HEK293 (cell line): ENCODE measurements at regions not wholly inside any gene's neighbourhood (a gene's known extent, or its start where the extent isn't known, plus 50 kb on each side); places are given as distances from the start of the nearest gene placed in this dataset.
"Not testable (repeated sequence)": the region's sequence is repeated elsewhere in the genome, so short reads cannot be mapped to it uniquely, and the experiment has no call there.

Source experiments
- CTCF ChIA-PET: fragments of 350-600 bp; formaldehyde crosslinking; extraction: SDS; loops from one replicate; lab custom pipeline; 2021; ENCODE audit warnings: antibody characterized with exemption; lab: Yijun Ruan, JAX
- POLR2A ChIA-PET: fragments of 300-600 bp; formaldehyde crosslinking; extraction: SDS; loops from one replicate; lab custom pipeline; 2020; ENCODE audit warnings: antibody characterized with exemption, inconsistent platforms; lab: Yijun Ruan, JAX
- H3K27ac ChIP-seq: fragments of 200-500 bp; sonication (Bioruptor generic); 2 replicates; pipeline ENCODE4 v1.5.1; 2014; ENCODE audit warnings: low read depth, low read length, control low read depth, inconsistent platforms; ENCODE audit errors: extremely low read depth
- H3K36me3 ChIP-seq, 2 experiments: fragments of 200-500 bp in 1 of 2; sonication (Bioruptor generic) in 1 of 2; 1 replicate in 1 of 2; 2 replicates in 1 of 2; pipeline ENCODE4 v1.5.1; 2014 to 2017; ENCODE audit warnings: inconsistent platforms in 2 of 2, low read length in 2 of 2; ENCODE audit not compliant: control insufficient read depth in 2 of 2, insufficient read depth in 1 of 2
- H3K4me1 ChIP-seq: fragments of 200-500 bp; sonication (Bioruptor generic); 2 replicates; pipeline ENCODE4 v1.5.1; 2014; ENCODE audit warnings: mild to moderate bottlenecking, low read length, inconsistent platforms; ENCODE audit not compliant: control insufficient read depth, insufficient read depth
- H3K4me3 ChIP-seq: 2 replicates; pipeline ENCODE4 v1.5.1; 2011; ENCODE audit warnings: low read depth, mild to moderate bottlenecking, control low read depth, low read length, moderate library complexity
- H3K9me3 ChIP-seq: fragments of 200-500 bp; sonication (Bioruptor generic); 2 replicates; pipeline ENCODE4 v1.5.1; 2014; ENCODE audit warnings: low read depth, low read length, inconsistent platforms; ENCODE audit not compliant: control insufficient read depth, insufficient read depth
- EGR2 ChIP-seq: fragments of 450-650 bp; formaldehyde crosslinking; IDR thresholded peaks from 2 replicates; pipeline ENCODE4 v1.5.1; 2016; ENCODE audit warnings: low read depth, missing biosample characterization, missing genetic modification characterization
- IKZF3 ChIP-seq: fragments of 450-650 bp; IDR thresholded peaks from 2 replicates; pipeline ENCODE4 v1.5.0; 2018; ENCODE audit warnings: missing biosample characterization, mild to moderate bottlenecking, missing genetic modification characterization, moderate library complexity
- KLF1 ChIP-seq: fragments of 450-650 bp; formaldehyde crosslinking; IDR thresholded peaks from 2 replicates; pipeline ENCODE4 v1.5.1; 2016; ENCODE audit warnings: missing biosample characterization, missing genetic modification characterization
- TCF7L2 ChIP-seq: IDR thresholded peaks from 2 replicates; pipeline ENCODE4 v1.6.1; 2011; ENCODE audit warnings: low read depth, mild to moderate bottlenecking, inconsistent platforms, low read length, moderate library complexity, borderline replicate concordance
- ZIC2 ChIP-seq: fragments of 450-650 bp; formaldehyde crosslinking; IDR thresholded peaks from 2 replicates; pipeline ENCODE4 v1.5.1; 2016; ENCODE audit warnings: missing biosample characterization, missing genetic modification characterization
- ZNF121 ChIP-seq: fragments of 450-650 bp; formaldehyde crosslinking; IDR thresholded peaks from 2 replicates; pipeline ENCODE4 v1.5.1; 2016; ENCODE audit warnings: missing biosample characterization, missing genetic modification characterization
- ZNF140 ChIP-seq: fragments of 450-650 bp; formaldehyde crosslinking; IDR thresholded peaks from 2 replicates; pipeline ENCODE4 v1.5.1; 2016; ENCODE audit warnings: missing biosample characterization, missing genetic modification characterization
- ZNF24 ChIP-seq: fragments of 450-650 bp; formaldehyde crosslinking; IDR thresholded peaks from 2 replicates; pipeline ENCODE4 v1.5.1; 2016; ENCODE audit warnings: missing biosample characterization, missing genetic modification characterization
- ZNF266 ChIP-seq: fragments of 450-650 bp; formaldehyde crosslinking; IDR thresholded peaks from 2 replicates; pipeline ENCODE4 v1.5.1; 2016; ENCODE audit warnings: missing biosample characterization, missing genetic modification characterization, low read depth
- ZNF394 ChIP-seq: fragments of 450-650 bp; formaldehyde crosslinking; IDR thresholded peaks from 2 replicates; pipeline ENCODE4 v1.5.1; 2016; ENCODE audit warnings: missing biosample characterization, missing genetic modification characterization, mild to moderate bottlenecking, moderate library complexity, borderline replicate concordance
- ZNF416 ChIP-seq: fragments of 450-650 bp; formaldehyde crosslinking; IDR thresholded peaks from 2 replicates; pipeline ENCODE4 v1.5.1; 2016; ENCODE audit warnings: missing biosample characterization, missing genetic modification characterization
- ZNF426 ChIP-seq: fragments of 450-650 bp; formaldehyde crosslinking; IDR thresholded peaks from 2 replicates; pipeline ENCODE4 v1.5.1; 2017; ENCODE audit warnings: missing biosample characterization, missing genetic modification characterization, mild to moderate bottlenecking, inconsistent platforms, moderate library complexity
- ZNF433 ChIP-seq: fragments of 450-650 bp; formaldehyde crosslinking; IDR thresholded peaks from 2 replicates; pipeline ENCODE4 v1.5.1; 2016; ENCODE audit warnings: missing biosample characterization, missing genetic modification characterization, low read depth
- ZNF473 ChIP-seq: fragments of 450-650 bp; formaldehyde crosslinking; IDR thresholded peaks from 2 replicates; pipeline ENCODE4 v1.5.1; 2017; ENCODE audit warnings: missing biosample characterization, missing genetic modification characterization
- ZNF555 ChIP-seq: fragments of 450-650 bp; formaldehyde crosslinking; conservative IDR thresholded peaks from 2 replicates; pipeline ENCODE4 v1.5.1; 2017; ENCODE audit warnings: missing biosample characterization, mild to moderate bottlenecking, missing genetic modification characterization, inconsistent platforms
- ZNF571 ChIP-seq: fragments of 450-650 bp; formaldehyde crosslinking; IDR thresholded peaks from 2 replicates; pipeline ENCODE4 v1.5.0; 2017; ENCODE audit warnings: missing biosample characterization, missing genetic modification characterization
- ZNF623 ChIP-seq: fragments of 450-650 bp; formaldehyde crosslinking; IDR thresholded peaks from 2 replicates; pipeline ENCODE4 v1.5.1; 2016; ENCODE audit warnings: missing biosample characterization, missing genetic modification characterization
- ZNF624 ChIP-seq: fragments of 450-650 bp; formaldehyde crosslinking; IDR thresholded peaks from 2 replicates; pipeline ENCODE4 v1.5.1; 2017; ENCODE audit warnings: missing biosample characterization, missing genetic modification characterization
- ZNF626 ChIP-seq: fragments of 450-650 bp; sonication (Bioruptor Pico); formaldehyde crosslinking; IDR thresholded peaks from 2 replicates; pipeline ENCODE4 v1.5.1; 2018; ENCODE audit warnings: missing biosample characterization, missing genetic modification characterization, inconsistent platforms
- ZNF707 ChIP-seq: fragments of 450-650 bp; formaldehyde crosslinking; IDR thresholded peaks from 2 replicates; pipeline ENCODE4 v1.5.1; 2016; ENCODE audit warnings: missing biosample characterization, missing genetic modification characterization
- TF ChIP-seq, protein P1 (sequence below): fragments of 450-650 bp; formaldehyde crosslinking; IDR thresholded peaks from 2 replicates; pipeline ENCODE4 v1.5.1; 2016; ENCODE audit warnings: missing biosample characterization, missing genetic modification characterization
- TF ChIP-seq, protein P2 (sequence below): fragments of 450-650 bp; formaldehyde crosslinking; IDR thresholded peaks from 2 replicates; pipeline ENCODE4 v1.5.0; 2017; ENCODE audit warnings: missing biosample characterization, missing genetic modification characterization, borderline replicate concordance
- TF ChIP-seq, protein P3 (sequence below): fragments of 450-650 bp; IDR thresholded peaks from 2 replicates; pipeline ENCODE4 v1.5.1; 2018; ENCODE audit warnings: missing biosample characterization, mild to moderate bottlenecking, missing genetic modification characterization
- TF ChIP-seq, protein P4 (sequence below): fragments of 450-650 bp; formaldehyde crosslinking; IDR thresholded peaks from 2 replicates; pipeline ENCODE4 v1.5.1; 2016; ENCODE audit warnings: missing biosample characterization, missing genetic modification characterization

DNA sequence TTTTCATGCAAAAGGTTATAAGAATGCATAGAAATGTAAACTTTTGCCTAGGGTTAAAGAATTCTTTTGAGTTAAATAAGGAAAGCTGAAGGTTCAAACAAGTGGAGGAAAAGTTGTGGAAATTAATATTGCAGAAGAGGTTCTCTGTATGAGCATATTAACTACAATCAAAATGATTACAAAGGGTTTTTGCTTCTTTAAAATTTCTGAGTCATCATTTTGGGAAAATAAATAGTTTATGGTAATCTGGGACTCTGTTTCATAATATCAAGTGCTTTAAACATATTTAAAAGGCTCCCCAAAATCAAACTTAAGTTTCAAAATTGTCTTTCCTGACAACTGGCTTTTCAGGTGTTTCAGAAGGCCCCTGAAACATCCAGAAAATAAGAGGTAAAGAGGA is 415.7 kb downstream of the ZNF804A start:
- ChIA-PET POLR2A (no interaction called here), CTCF (no interaction called here)
- no peak for TF ChIP-seq ZNF707 (tag by site-specific recombination)
- TF ChIP-seq, protein P1, sequence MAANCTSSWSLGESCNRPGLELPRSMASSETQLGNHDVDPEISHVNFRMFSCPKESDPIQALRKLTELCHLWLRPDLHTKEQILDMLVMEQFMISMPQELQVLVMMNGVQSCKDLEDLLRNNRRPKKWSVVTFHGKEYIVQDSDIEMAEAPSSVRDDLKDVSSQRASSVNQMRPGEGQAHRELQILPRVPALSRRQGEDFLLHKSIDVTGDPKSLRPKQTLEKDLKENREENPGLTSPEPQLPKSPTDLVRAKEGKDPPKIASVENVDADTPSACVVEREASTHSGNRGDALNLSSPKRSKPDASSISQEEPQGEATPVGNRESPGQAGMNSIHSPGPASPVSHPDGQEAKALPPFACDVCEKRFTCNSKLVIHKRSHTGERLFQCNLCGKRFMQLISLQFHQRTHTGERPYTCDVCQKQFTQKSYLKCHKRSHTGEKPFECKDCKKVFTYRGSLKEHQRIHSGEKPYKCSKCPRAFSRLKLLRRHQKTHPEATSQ (tag by site-specific recombination), result no peak
- TF ChIP-seq ZNF433, result no peak
- TF ChIP-seq KLF1 (tag by site-specific recombination), result no peak
- TF ChIP-seq EGR2 (tag by site-specific recombination), result no peak
- no peak for TF ChIP-seq ZNF624
- TF ChIP-seq ZNF24 (tag by site-specific recombination), result no peak
- TF ChIP-seq ZNF626 (tag by site-specific recombination), result no peak
- no peak for TF ChIP-seq IKZF3 (tag by site-specific recombination)
- TF ChIP-seq, protein P2, sequence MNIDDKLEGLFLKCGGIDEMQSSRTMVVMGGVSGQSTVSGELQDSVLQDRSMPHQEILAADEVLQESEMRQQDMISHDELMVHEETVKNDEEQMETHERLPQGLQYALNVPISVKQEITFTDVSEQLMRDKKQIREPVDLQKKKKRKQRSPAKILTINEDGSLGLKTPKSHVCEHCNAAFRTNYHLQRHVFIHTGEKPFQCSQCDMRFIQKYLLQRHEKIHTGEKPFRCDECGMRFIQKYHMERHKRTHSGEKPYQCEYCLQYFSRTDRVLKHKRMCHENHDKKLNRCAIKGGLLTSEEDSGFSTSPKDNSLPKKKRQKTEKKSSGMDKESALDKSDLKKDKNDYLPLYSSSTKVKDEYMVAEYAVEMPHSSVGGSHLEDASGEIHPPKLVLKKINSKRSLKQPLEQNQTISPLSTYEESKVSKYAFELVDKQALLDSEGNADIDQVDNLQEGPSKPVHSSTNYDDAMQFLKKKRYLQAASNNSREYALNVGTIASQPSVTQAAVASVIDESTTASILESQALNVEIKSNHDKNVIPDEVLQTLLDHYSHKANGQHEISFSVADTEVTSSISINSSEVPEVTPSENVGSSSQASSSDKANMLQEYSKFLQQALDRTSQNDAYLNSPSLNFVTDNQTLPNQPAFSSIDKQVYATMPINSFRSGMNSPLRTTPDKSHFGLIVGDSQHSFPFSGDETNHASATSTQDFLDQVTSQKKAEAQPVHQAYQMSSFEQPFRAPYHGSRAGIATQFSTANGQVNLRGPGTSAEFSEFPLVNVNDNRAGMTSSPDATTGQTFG, result no peak
- no peak for TF ChIP-seq ZNF121 (tag by site-specific recombination)
- TF ChIP-seq TCF7L2, result no peak
- TF ChIP-seq ZNF473 (tag by site-specific recombination), result no peak
- TF ChIP-seq ZNF266, result no peak
- no peak for TF ChIP-seq ZIC2
- TF ChIP-seq, protein P3, sequence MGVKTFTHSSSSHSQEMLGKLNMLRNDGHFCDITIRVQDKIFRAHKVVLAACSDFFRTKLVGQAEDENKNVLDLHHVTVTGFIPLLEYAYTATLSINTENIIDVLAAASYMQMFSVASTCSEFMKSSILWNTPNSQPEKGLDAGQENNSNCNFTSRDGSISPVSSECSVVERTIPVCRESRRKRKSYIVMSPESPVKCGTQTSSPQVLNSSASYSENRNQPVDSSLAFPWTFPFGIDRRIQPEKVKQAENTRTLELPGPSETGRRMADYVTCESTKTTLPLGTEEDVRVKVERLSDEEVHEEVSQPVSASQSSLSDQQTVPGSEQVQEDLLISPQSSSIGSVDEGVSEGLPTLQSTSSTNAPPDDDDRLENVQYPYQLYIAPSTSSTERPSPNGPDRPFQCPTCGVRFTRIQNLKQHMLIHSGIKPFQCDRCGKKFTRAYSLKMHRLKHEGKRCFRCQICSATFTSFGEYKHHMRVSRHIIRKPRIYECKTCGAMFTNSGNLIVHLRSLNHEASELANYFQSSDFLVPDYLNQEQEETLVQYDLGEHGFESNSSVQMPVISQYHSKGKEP, result no peak
- TF ChIP-seq ZNF571 (tag by site-specific recombination), result no peak
- no peak for TF ChIP-seq ZNF416
- TF ChIP-seq, all 188 proteins: peak for 0
- no peaks in the 10 kb centered on the region for H3K36me3 ChIP-seq
- H3K4me3 ChIP-seq, result no peak overlapping the region
- no peaks in the 10 kb centered on the region for H3K9me3 ChIP-seq
- H3K27ac ChIP-seq, result no peak overlapping the region
- H3K4me1 ChIP-seq, result no peaks in the 10 kb centered on the region

DNA sequence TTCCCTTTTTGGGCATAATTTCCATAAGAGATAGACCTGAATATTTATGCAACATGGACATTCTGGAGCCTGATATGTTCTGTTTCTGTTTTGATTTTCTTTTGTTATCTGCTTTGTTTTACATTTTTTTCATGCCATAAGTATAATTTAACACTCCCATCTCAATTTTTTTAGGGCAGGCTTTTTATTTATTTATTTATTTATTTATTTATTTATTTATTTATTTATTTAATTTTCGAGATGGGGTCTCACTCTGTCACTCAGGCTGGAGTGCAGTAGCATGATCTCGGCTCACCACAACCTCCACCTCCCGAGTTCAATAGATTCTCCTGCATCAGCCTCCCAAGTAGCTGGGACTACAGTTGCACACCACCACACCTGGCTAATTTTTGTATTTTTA is 427.6 kb downstream of the ZNF804A start:
- CTCF ChIA-PET, H3K27ac ChIP-seq, POLR2A ChIA-PET, H3K36me3 ChIP-seq, H3K4me1 ChIP-seq, H3K4me3 ChIP-seq, H3K9me3 ChIP-seq: not testable (repeated sequence)
- TF ChIP-seq ZNF426 (tag by site-specific recombination) (peak; percentile 67), ZNF555 (tag by site-specific recombination) (peak; percentile 55), ZNF394 (tag by site-specific recombination) (peak; percentile 77), ZNF623 (tag by site-specific recombination) (peak; percentile 32; the same call in 1 of the 2 replicates), ZNF140 (peak; percentile 44; the same call in 1 of the 2 replicates)
- TF ChIP-seq, protein P4, sequence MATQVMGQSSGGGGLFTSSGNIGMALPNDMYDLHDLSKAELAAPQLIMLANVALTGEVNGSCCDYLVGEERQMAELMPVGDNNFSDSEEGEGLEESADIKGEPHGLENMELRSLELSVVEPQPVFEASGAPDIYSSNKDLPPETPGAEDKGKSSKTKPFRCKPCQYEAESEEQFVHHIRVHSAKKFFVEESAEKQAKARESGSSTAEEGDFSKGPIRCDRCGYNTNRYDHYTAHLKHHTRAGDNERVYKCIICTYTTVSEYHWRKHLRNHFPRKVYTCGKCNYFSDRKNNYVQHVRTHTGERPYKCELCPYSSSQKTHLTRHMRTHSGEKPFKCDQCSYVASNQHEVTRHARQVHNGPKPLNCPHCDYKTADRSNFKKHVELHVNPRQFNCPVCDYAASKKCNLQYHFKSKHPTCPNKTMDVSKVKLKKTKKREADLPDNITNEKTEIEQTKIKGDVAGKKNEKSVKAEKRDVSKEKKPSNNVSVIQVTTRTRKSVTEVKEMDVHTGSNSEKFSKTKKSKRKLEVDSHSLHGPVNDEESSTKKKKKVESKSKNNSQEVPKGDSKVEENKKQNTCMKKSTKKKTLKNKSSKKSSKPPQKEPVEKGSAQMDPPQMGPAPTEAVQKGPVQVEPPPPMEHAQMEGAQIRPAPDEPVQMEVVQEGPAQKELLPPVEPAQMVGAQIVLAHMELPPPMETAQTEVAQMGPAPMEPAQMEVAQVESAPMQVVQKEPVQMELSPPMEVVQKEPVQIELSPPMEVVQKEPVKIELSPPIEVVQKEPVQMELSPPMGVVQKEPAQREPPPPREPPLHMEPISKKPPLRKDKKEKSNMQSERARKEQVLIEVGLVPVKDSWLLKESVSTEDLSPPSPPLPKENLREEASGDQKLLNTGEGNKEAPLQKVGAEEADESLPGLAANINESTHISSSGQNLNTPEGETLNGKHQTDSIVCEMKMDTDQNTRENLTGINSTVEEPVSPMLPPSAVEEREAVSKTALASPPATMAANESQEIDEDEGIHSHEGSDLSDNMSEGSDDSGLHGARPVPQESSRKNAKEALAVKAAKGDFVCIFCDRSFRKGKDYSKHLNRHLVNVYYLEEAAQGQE (tag by site-specific recombination), result 0 out of 2 replicates have a peak, but pooled peaks have one; percentile 21
